ENCODE measurements at regions not wholly inside any gene's neighbourhood (a gene's known extent, or its start where the extent isn't known, plus 50 kb on each side); places are given as distances from the start of the nearest gene placed in this dataset.
"Not testable (repeated sequence)": the region's sequence is repeated elsewhere in the genome, so short reads cannot be mapped to it uniquely, and the experiment has no call there.

- Histone ChIP-seq H3K36me3 (ENCODE audit: control insufficient read depth in 4 of 4, insufficient read depth in 3 of 4, low read depth in 1 of 4, low read length in 3 of 4) (no peaks in the 10 kb centered on the region), H3K27me3 (ENCODE audit: control insufficient read depth in 4 of 4, insufficient read depth in 4 of 4, low read length in 3 of 4) (no peaks in the 10 kb centered on the region), H3K9me3 (ENCODE audit: control insufficient read depth in 4 of 4, low read length in 3 of 4) (no peaks in the 10 kb centered on the region), H3K27ac (ENCODE audit: low read depth in 1 of 2, low read length in 2 of 2) (no peak overlapping the region), H3K9ac (ENCODE audit: low read depth in 1 of 2, low read length in 2 of 2) (no peak overlapping the region), H3K4me3 (ENCODE audit: low read depth in 1 of 3, low read length in 3 of 3) (no peak overlapping the region), H3K4me1 (ENCODE audit: control insufficient read depth in 4 of 4, insufficient read depth in 4 of 4, low read length in 3 of 4) (no peaks in the 10 kb centered on the region)
- DNase-seq (ENCODE audit: low spot score), result no peak
- 93% methylated on average over 1 of the region's 1 CpG for WGBS
- TF ChIP-seq FOXA1 (IDR thresholded peaks at IDR 0.05) (no peak), FOXA2 (IDR thresholded peaks at IDR 0.05) (no peak), NR2F2 (IDR thresholded peaks at IDR 0.05) (no peak), JUND (IDR thresholded peaks at IDR 0.05) (no peak), HNF4A (conservative IDR thresholded peaks at IDR 0.05) (no peak), ATF3 (IDR thresholded peaks at IDR 0.05) (no peak), RAD21 (IDR thresholded peaks at IDR 0.05) (no peak), SP1 (IDR thresholded peaks at IDR 0.05) (no peak), RXRA (IDR thresholded peaks at IDR 0.05) (no peak), MAX (IDR thresholded peaks at IDR 0.05) (no peak), HNF4G (IDR thresholded peaks at IDR 0.05) (no peak), EGR1 (IDR thresholded peaks at IDR 0.05; ENCODE audit: low read depth in 2 of 2) (no peak), ZBTB33 (IDR thresholded peaks at IDR 0.05) (no peak), TAF1 (conservative IDR thresholded peaks at IDR 0.05) (no peak), GABPA (IDR thresholded peaks at IDR 0.05 in 1 of 2, conservative IDR thresholded peaks at IDR 0.05 in 1 of 2) (no peak), REST (IDR thresholded peaks at IDR 0.05) (no peak), YY1 (IDR thresholded peaks at IDR 0.05) (no peak)
- TF ChIP-seq, protein P1, sequence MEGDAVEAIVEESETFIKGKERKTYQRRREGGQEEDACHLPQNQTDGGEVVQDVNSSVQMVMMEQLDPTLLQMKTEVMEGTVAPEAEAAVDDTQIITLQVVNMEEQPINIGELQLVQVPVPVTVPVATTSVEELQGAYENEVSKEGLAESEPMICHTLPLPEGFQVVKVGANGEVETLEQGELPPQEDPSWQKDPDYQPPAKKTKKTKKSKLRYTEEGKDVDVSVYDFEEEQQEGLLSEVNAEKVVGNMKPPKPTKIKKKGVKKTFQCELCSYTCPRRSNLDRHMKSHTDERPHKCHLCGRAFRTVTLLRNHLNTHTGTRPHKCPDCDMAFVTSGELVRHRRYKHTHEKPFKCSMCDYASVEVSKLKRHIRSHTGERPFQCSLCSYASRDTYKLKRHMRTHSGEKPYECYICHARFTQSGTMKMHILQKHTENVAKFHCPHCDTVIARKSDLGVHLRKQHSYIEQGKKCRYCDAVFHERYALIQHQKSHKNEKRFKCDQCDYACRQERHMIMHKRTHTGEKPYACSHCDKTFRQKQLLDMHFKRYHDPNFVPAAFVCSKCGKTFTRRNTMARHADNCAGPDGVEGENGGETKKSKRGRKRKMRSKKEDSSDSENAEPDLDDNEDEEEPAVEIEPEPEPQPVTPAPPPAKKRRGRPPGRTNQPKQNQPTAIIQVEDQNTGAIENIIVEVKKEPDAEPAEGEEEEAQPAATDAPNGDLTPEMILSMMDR (IDR thresholded peaks at IDR 0.05; ENCODE audit: low read depth, low read length, missing input control), result no peak
These were observed 1260.6 kb upstream of the ADGRL2 start for GRCh38 chr1:80540149-80540548.

DNA sequence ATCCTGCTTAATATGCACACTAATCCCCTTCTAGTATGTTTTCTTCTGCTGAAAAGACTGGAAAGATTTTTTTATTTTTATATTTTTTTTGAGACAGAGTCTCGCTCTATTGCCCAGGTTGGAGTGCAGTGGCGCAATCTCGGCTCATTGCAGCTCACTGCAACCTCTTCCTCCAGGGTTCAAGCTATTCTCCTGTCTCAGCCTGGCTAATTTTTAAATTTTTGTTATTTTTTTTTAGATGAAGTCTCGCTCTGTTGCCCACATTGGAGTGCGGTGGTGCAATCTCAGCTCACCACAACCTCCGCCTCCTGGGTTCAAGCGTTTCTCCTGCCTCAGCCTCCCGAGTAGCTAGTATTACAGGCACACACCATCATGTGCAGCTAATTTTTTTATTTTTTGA lies 1261.4 kb upstream of the ADGRL2 start:
- not testable (repeated sequence) for H3K27me3 ChIP-seq (ENCODE audit: control insufficient read depth in 4 of 4, insufficient read depth in 4 of 4, low read length in 3 of 4); H3K4me3 ChIP-seq (ENCODE audit: low read depth in 1 of 3, low read length in 3 of 3); H3K36me3 ChIP-seq (ENCODE audit: control insufficient read depth in 4 of 4, insufficient read depth in 3 of 4, low read depth in 1 of 4, low read length in 3 of 4); DNase-seq (ENCODE audit: low spot score); H3K27ac ChIP-seq (ENCODE audit: low read depth in 1 of 2, low read length in 2 of 2); H3K9ac ChIP-seq (ENCODE audit: low read depth in 1 of 2, low read length in 2 of 2); H3K4me1 ChIP-seq (ENCODE audit: control insufficient read depth in 4 of 4, insufficient read depth in 4 of 4, low read length in 3 of 4); H3K9me3 ChIP-seq (ENCODE audit: control insufficient read depth in 4 of 4, low read length in 3 of 4)
- WGBS, result 97% methylated on average over 8 of the region's 8 CpGs

Data from liver (tissue), 8 donors.